Transverse colon (tissue), 4 donors: ENCODE measurements at regions not wholly inside any gene's neighbourhood (a gene's known extent, or its start where the extent isn't known, plus 50 kb on each side); places are given as distances from the start of the nearest gene placed in this dataset.

Experiments used
- CTCF ChIP-seq, 5 experiments: fragments of 200-600 bp in 3 of 5; fragments of 450-650 bp in 2 of 5; sonication (generic) in 3 of 5; IDR thresholded peaks; 1 replicate in 2 of 5; 2 replicates in 3 of 5; pipeline ENCODE4 v1.5.1; 2016 to 2017; ENCODE audit warnings: antibody characterized with exemption in 5 of 5, inconsistent platforms in 3 of 5, mild to moderate bottlenecking in 2 of 5, moderate library complexity in 1 of 5
- EP300 ChIP-seq: sonication (generic); formaldehyde crosslinking; IDR thresholded peaks from one replicate; pipeline ENCODE4 v1.6.1; 2017; ENCODE audit warnings: antibody characterized with exemption, low read depth
- POLR2A ChIP-seq: fragments of 450-650 bp; IDR thresholded peaks from one replicate; pipeline ENCODE4 v1.6.1; 2016; ENCODE audit warnings: antibody characterized with exemption, mild to moderate bottlenecking, moderate library complexity
- POLR2AphosphoS5 ChIP-seq, 3 donors: sonication (generic); formaldehyde crosslinking; IDR thresholded peaks; one replicate each; pipeline ENCODE4 v1.6.1; 2016; ENCODE audit warnings: antibody characterized with exemption in 3 of 3

- no peak for TF ChIP-seq CTCF (IDR thresholded peaks at IDR 0.05)
- no peak for TF ChIP-seq POLR2AphosphoS5 (IDR thresholded peaks at IDR 0.05)
- TF ChIP-seq POLR2A: no peak
- no peak for TF ChIP-seq EP300
Measured at GRCh38 chr12:43294147-43294546, 257.9 kb downstream of the ADAMTS20 start.
